ENCODE measurements at regions not wholly inside any gene's neighbourhood (a gene's known extent, or its start where the extent isn't known, plus 50 kb on each side); places are given as distances from the start of the nearest gene placed in this dataset.

DNA sequence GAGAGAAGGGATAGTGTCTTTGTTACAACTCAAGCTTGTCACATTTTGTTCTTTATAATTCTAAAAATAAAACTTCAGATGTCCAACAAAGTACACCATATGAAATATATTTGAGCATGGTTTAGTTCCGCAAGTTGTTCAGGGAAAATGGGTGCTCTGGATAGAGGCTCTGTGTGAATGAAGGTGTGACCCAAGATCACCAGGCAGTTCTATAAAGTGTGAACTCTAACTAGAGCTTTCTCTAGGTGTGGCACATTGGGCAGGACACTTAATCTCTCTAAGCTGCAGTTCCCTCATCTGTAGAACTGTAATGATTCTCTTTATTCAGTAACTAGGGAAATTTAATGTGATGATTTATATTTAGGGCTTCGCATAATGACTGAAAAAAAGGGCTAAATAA, 139.3 kb downstream of the BCHE start:
- ChIA-PET CTCF (no interaction called here), POLR2A (ENCODE audit: unreplicated experiment) (no interaction called here)
- H3F3A ChIP-seq (ENCODE audit: low read length, unreplicated experiment), result no peaks in the 10 kb centered on the region
- BruUV-seq (replicated peaks), result no TSS peak
- ATAC-seq (no peak), DNase-seq (no peak)
- no peaks in the 10 kb centered on the region for H3K79me2 ChIP-seq (ENCODE audit: low read length)
- intact Hi-C loops (cut with micrococcal nuclease), result no loop called here
- no peak overlapping the region for H3K4me3 ChIP-seq (ENCODE audit: low read length)
- no peaks in the 10 kb centered on the region for H3K27me3 ChIP-seq (ENCODE audit: low read length)
- H3K9me2 ChIP-seq (replicated peaks; ENCODE audit: low read length), result no peaks in the 10 kb centered on the region
- H2AFZ ChIP-seq (ENCODE audit: low read length), result no peak overlapping the region
- no peaks in the 10 kb centered on the region for H3K4me1 ChIP-seq (ENCODE audit: insufficient read depth, low read length)
- TF ChIP-seq EZH2 (IDR thresholded peaks at IDR 0.05; ENCODE audit: low read length, unreplicated experiment), result no peak
- no peak overlapping the region for H3K4me2 ChIP-seq (ENCODE audit: low read length)
- H3K9ac ChIP-seq (ENCODE audit: low read length), result no peak overlapping the region
- H3K9me3 ChIP-seq (ENCODE audit: low read length), result no peaks in the 10 kb centered on the region
- no peak overlapping the region for H3K27ac ChIP-seq (ENCODE audit: low read length)
- no peaks in the 10 kb centered on the region for H3K36me3 ChIP-seq (ENCODE audit: low read depth, low read length)
- no peaks in the 10 kb centered on the region for H4K20me1 ChIP-seq (ENCODE audit: low read length)

DNA sequence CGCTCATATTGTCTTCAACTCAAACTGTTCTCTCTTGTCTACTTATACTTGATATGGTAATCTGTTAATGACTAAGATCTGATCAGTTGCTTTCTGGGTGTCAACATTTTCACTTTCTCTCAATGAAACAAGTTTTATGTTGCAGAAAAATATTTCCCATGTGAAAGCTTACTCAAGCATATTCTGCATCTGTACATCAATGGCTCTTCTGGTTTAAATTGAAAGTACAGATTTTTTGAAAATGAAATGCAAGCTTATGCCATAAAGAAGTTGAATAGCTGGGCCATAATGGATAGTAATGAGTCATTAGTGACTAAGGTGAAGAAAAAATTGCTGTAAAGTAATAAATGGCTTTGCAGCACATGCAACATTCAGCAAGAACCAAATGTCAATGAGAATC, 140.7 kb downstream of the BCHE start:
- no TSS peak for BruUV-seq (replicated peaks)
- Histone ChIP-seq H3K9me3 (ENCODE audit: low read length) (no peaks in the 10 kb centered on the region), H3K36me3 (ENCODE audit: low read depth, low read length) (no peaks in the 10 kb centered on the region), H3K79me2 (ENCODE audit: low read length) (no peaks in the 10 kb centered on the region), H4K20me1 (ENCODE audit: low read length) (no peaks in the 10 kb centered on the region), H3K4me3 (ENCODE audit: low read length) (no peak overlapping the region), H2AFZ (ENCODE audit: low read length) (no peak overlapping the region), H3K27ac (ENCODE audit: low read length) (no peak overlapping the region), H3K27me3 (ENCODE audit: low read length) (no peaks in the 10 kb centered on the region), H3F3A (ENCODE audit: low read length, unreplicated experiment) (no peaks in the 10 kb centered on the region), H3K4me1 (ENCODE audit: insufficient read depth, low read length) (no peaks in the 10 kb centered on the region), H3K4me2 (ENCODE audit: low read length) (no peak overlapping the region), H3K9ac (ENCODE audit: low read length) (no peak overlapping the region), H3K9me2 (replicated peaks; ENCODE audit: low read length) (no peaks in the 10 kb centered on the region)
- ChIA-PET POLR2A (ENCODE audit: unreplicated experiment) (no interaction called here), CTCF (no interaction called here)
- TF ChIP-seq EZH2phosphoT487 (IDR thresholded peaks at IDR 0.05; ENCODE audit: borderline replicate concordance, low read length) (no peak), EZH2 (IDR thresholded peaks at IDR 0.05; ENCODE audit: low read length, unreplicated experiment) (no peak)
- TF ChIP-seq, protein P1, sequence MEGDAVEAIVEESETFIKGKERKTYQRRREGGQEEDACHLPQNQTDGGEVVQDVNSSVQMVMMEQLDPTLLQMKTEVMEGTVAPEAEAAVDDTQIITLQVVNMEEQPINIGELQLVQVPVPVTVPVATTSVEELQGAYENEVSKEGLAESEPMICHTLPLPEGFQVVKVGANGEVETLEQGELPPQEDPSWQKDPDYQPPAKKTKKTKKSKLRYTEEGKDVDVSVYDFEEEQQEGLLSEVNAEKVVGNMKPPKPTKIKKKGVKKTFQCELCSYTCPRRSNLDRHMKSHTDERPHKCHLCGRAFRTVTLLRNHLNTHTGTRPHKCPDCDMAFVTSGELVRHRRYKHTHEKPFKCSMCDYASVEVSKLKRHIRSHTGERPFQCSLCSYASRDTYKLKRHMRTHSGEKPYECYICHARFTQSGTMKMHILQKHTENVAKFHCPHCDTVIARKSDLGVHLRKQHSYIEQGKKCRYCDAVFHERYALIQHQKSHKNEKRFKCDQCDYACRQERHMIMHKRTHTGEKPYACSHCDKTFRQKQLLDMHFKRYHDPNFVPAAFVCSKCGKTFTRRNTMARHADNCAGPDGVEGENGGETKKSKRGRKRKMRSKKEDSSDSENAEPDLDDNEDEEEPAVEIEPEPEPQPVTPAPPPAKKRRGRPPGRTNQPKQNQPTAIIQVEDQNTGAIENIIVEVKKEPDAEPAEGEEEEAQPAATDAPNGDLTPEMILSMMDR (conservative IDR thresholded peaks at IDR 0.05; ENCODE audit: low read depth, low read length), result no peak
- ATAC-seq (no peak; the same call in 1 of the 2 replicates), DNase-seq (peak; percentile 14)
- intact Hi-C loops (cut with micrococcal nuclease), result no loop called here

DNA sequence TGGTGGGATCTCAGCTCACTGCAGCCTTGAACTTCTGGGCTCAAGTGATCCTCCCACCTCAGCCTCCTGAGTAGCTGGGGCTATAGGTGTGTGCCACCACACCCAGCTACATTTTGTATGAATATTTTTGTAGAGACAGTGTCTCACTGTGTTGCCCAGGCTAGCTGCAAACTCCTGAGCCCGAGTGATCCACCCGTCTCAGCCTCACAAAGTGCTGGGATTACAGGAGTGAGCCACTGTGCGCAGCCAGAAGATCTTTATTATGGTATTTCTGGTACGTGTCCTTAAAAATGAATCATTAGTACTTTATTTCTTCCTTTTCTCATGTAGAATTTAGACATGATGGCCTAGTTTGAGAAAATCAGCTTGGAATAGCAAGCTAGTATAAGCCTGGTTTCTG, 153.3 kb downstream of the BCHE start:
- POLR2A ChIA-PET (ENCODE audit: unreplicated experiment), result no interaction called here
- TF ChIP-seq EZH2phosphoT487 (IDR thresholded peaks at IDR 0.05; ENCODE audit: borderline replicate concordance, low read length), result no peak
- no peak for TF ChIP-seq EZH2 (IDR thresholded peaks at IDR 0.05; ENCODE audit: low read length, unreplicated experiment)
- TF ChIP-seq, protein P1 (conservative IDR thresholded peaks at IDR 0.05; ENCODE audit: low read depth, low read length), result no peak
- H3K9ac ChIP-seq (ENCODE audit: low read length), result peak overlapping the region; percentile 1; the same call in 1 of the 2 replicates
- peak overlapping the region; percentile 82 for H2AFZ ChIP-seq (ENCODE audit: low read length)
- peak overlapping the region; percentile 77 for H3K4me2 ChIP-seq (ENCODE audit: low read length)
- H3K4me3 ChIP-seq (ENCODE audit: low read length), result peak overlapping the region; percentile 61
- ATAC-seq (peak; percentile 49), DNase-seq (peak; percentile 15)
- BruUV-seq (replicated peaks), result no TSS peak
- H3K79me2 ChIP-seq (ENCODE audit: low read length), result no peaks in the 10 kb centered on the region
- no peaks in the 10 kb centered on the region for H3F3A ChIP-seq (ENCODE audit: low read length, unreplicated experiment)
- H3K27me3 ChIP-seq (ENCODE audit: low read length), result no peaks in the 10 kb centered on the region
- intact Hi-C loops (cut with micrococcal nuclease), result no loop called here
- H3K36me3 ChIP-seq (ENCODE audit: low read depth, low read length), result no peaks in the 10 kb centered on the region
- no peaks in the 10 kb centered on the region for H4K20me1 ChIP-seq (ENCODE audit: low read length)
- no peak overlapping the region for H3K27ac ChIP-seq (ENCODE audit: low read length)
- no peaks in the 10 kb centered on the region for H3K9me3 ChIP-seq (ENCODE audit: low read length)
- no peaks in the 10 kb centered on the region for H3K4me1 ChIP-seq (ENCODE audit: insufficient read depth, low read length)
- CTCF ChIA-PET, result no interaction called here
- no peaks in the 10 kb centered on the region for H3K9me2 ChIP-seq (replicated peaks; ENCODE audit: low read length)

Measured in PC-3 (cell line).